ENCODE measurements at regions not wholly inside any gene's neighbourhood (a gene's known extent, or its start where the extent isn't known, plus 50 kb on each side); places are given as distances from the start of the nearest gene placed in this dataset.

DNA sequence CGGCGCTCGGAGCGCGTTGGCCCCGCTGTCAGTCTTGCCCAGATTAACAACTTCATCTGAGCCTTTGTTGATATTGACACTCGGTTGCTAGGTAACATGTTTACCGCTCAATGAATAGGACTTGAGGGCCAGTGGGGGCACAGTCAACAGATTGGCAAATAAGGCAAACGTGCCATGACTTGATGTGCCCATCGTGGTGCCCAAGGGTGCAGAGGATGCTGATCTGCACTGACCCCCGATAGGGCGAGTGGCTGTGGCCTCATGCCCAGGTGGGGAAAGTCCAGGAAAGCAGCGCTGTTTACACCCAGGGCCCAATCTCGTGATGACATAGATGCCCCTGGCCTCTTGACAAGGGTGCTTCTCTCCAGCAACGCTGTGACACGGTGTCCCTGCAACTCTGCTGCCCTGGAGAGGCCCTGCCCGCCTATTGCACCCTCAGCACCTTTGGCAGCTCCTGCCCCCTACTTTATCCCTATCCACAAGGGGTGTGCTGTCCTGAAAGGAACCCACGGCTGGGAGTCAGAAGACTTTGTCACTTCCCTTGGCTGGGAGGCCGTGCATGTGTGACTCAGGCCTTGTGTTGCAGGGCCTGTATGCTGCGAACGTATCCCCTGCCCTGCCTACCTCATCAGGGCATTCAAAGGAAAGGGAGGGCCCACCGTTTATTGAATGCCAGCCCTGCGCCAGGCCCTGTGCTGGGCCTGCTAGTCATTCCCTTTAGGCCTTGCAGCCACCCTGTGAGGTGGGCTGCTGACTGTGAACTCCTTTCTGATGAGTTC is 158.0 kb downstream of the INHBB start (continued):
- no peak for TF ChIP-seq PBX3 (CRISPR knock-in tag; IDR thresholded peaks at IDR 0.05; ENCODE audit: borderline replicate concordance)
- TF ChIP-seq ZSCAN12 (CRISPR knock-in tag; IDR thresholded peaks at IDR 0.05): no peak
- peak; percentile 45; the same call in 1 of the 2 replicates for TF ChIP-seq MAFF (IDR thresholded peaks at IDR 0.05; ENCODE audit: low read depth, low read length)
- no peak for TF ChIP-seq PITX1 (CRISPR knock-in tag; IDR thresholded peaks at IDR 0.05)
- no peak for TF ChIP-seq NFKBIZ (CRISPR knock-in tag; IDR thresholded peaks at IDR 0.05)
- TF ChIP-seq, protein P1, sequence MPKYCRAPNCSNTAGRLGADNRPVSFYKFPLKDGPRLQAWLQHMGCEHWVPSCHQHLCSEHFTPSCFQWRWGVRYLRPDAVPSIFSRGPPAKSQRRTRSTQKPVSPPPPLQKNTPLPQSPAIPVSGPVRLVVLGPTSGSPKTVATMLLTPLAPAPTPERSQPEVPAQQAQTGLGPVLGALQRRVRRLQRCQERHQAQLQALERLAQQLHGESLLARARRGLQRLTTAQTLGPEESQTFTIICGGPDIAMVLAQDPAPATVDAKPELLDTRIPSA (CRISPR knock-in tag; IDR thresholded peaks at IDR 0.05; ENCODE audit: borderline replicate concordance): no peak
- TF ChIP-seq, protein P2, sequence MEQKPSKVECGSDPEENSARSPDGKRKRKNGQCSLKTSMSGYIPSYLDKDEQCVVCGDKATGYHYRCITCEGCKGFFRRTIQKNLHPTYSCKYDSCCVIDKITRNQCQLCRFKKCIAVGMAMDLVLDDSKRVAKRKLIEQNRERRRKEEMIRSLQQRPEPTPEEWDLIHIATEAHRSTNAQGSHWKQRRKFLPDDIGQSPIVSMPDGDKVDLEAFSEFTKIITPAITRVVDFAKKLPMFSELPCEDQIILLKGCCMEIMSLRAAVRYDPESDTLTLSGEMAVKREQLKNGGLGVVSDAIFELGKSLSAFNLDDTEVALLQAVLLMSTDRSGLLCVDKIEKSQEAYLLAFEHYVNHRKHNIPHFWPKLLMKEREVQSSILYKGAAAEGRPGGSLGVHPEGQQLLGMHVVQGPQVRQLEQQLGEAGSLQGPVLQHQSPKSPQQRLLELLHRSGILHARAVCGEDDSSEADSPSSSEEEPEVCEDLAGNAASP (CRISPR knock-in tag; IDR thresholded peaks at IDR 0.05; ENCODE audit: borderline replicate concordance): peak; percentile 53; the same call in 1 of the 2 replicates
- TF ChIP-seq, protein P3, sequence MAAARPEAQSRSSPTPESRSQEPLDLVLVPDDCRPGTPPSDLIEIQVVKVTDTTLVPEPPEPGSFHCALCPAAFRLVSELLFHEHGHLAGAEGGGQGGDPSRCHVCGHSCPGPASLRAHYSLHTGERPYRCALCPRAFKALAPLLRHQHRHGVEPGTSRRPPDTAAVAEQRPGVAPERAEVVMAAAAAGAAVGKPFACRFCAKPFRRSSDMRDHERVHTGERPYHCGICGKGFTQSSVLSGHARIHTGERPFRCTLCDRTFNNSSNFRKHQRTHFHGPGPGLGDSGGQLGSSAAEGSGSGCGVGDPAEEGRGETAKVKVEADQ (CRISPR knock-in tag; IDR thresholded peaks at IDR 0.05; ENCODE audit: borderline replicate concordance): 0 out of 2 replicates have a peak, but pooled peaks have one; percentile 48
- TF ChIP-seq MED1 (CRISPR knock-in tag; IDR thresholded peaks at IDR 0.05): peak; percentile 46
- TF ChIP-seq GATAD2A (CRISPR knock-in tag; IDR thresholded peaks at IDR 0.05): peak; percentile 58
- peak; percentile 33; the same call in 1 of the 2 replicates for TF ChIP-seq RXRA (CRISPR knock-in tag; IDR thresholded peaks at IDR 0.05)
- TF ChIP-seq SALL1 (CRISPR knock-in tag; IDR thresholded peaks at IDR 0.05): peak; percentile 48; the same call in 1 of the 2 replicates
